ENCODE measurements at regions not wholly inside any gene's neighbourhood (a gene's known extent, or its start where the extent isn't known, plus 50 kb on each side); places are given as distances from the start of the nearest gene placed in this dataset.

- Histone ChIP-seq H4K20me1 (ENCODE audit: control insufficient read depth, insufficient read depth, low read depth, low read length) (no peaks in the 10 kb centered on the region), H3K27me3 (ENCODE audit: control insufficient read depth, low read length) (no peaks in the 10 kb centered on the region), H3K79me2 (ENCODE audit: control insufficient read depth, low read length) (no peaks in the 10 kb centered on the region), H3K4me3 (ENCODE audit: low read length) (no peak overlapping the region), H3K27ac (ENCODE audit: low read depth, low read length) (no peak overlapping the region), H3K4me2 (ENCODE audit: low read length) (no peak overlapping the region), H3K36me3 (ENCODE audit: control insufficient read depth, low read length) (no peaks in the 10 kb centered on the region), H3K9me2 (replicated peaks; ENCODE audit: control insufficient read depth, low read length) (no peaks in the 10 kb centered on the region), H3F3A (ENCODE audit: control insufficient read depth, insufficient read depth) (no peaks in the 10 kb centered on the region), H3K9me3 (ENCODE audit: control insufficient read depth, insufficient read depth, low read length) (no peaks in the 10 kb centered on the region), H3K4me1 (ENCODE audit: control insufficient read depth, low read length) (no peaks in the 10 kb centered on the region)
- TF ChIP-seq, protein P1, sequence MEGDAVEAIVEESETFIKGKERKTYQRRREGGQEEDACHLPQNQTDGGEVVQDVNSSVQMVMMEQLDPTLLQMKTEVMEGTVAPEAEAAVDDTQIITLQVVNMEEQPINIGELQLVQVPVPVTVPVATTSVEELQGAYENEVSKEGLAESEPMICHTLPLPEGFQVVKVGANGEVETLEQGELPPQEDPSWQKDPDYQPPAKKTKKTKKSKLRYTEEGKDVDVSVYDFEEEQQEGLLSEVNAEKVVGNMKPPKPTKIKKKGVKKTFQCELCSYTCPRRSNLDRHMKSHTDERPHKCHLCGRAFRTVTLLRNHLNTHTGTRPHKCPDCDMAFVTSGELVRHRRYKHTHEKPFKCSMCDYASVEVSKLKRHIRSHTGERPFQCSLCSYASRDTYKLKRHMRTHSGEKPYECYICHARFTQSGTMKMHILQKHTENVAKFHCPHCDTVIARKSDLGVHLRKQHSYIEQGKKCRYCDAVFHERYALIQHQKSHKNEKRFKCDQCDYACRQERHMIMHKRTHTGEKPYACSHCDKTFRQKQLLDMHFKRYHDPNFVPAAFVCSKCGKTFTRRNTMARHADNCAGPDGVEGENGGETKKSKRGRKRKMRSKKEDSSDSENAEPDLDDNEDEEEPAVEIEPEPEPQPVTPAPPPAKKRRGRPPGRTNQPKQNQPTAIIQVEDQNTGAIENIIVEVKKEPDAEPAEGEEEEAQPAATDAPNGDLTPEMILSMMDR (IDR thresholded peaks at IDR 0.05; ENCODE audit: low read depth, low read length, poor library complexity, severe bottlenecking): no peak
- no peak for TF ChIP-seq EZH2phosphoT487 (IDR thresholded peaks at IDR 0.05; ENCODE audit: borderline replicate concordance, low read length)
Measured at GRCh38 chr2:19000776-19001175, 357.6 kb downstream of the OSR1 start.

DNA sequence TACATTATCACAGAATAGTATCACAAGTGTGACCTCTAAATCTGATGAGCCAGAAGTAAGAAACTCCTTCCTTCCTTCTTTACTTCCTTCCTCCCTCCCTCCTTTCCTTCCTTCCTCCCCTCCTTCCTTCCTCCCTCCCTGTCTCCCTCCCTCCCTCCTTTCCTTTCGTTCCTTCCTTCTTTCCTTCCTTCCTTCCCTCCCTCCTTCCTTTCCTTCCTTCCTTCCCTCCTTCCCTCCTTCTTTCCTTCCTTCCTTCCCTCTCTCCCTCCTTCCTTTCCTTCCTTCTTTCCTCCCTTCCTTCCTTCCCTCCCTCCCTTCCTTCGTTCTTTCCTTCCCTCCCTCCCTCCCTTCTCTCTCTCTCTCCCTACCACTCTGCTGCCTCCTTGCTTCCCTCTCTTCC is 359.2 kb downstream of the OSR1 start:
- H3F3A ChIP-seq (ENCODE audit: control insufficient read depth, insufficient read depth): no peaks in the 10 kb centered on the region
- no peaks in the 10 kb centered on the region for H3K27me3 ChIP-seq (ENCODE audit: control insufficient read depth, low read length)
- H3K4me2 ChIP-seq (ENCODE audit: low read length): no peak overlapping the region
- H3K9me2 ChIP-seq (replicated peaks; ENCODE audit: control insufficient read depth, low read length): no peaks in the 10 kb centered on the region
- no peaks in the 10 kb centered on the region for H3K36me3 ChIP-seq (ENCODE audit: control insufficient read depth, low read length)
- H3K9me3 ChIP-seq (ENCODE audit: control insufficient read depth, insufficient read depth, low read length): no peaks in the 10 kb centered on the region
- no peak overlapping the region for H3K27ac ChIP-seq (ENCODE audit: low read depth, low read length)
- H4K20me1 ChIP-seq (ENCODE audit: control insufficient read depth, insufficient read depth, low read depth, low read length): no peaks in the 10 kb centered on the region
- no peaks in the 10 kb centered on the region for H3K4me1 ChIP-seq (ENCODE audit: control insufficient read depth, low read length)
- H3K79me2 ChIP-seq (ENCODE audit: control insufficient read depth, low read length): no peaks in the 10 kb centered on the region
- H3K4me3 ChIP-seq (ENCODE audit: low read length): no peak overlapping the region
- no peak for TF ChIP-seq EZH2phosphoT487 (IDR thresholded peaks at IDR 0.05; ENCODE audit: borderline replicate concordance, low read length)
- TF ChIP-seq, protein P1 (IDR thresholded peaks at IDR 0.05; ENCODE audit: low read depth, low read length, poor library complexity, severe bottlenecking): no peak

GRCh38 chr2:18998491-18998890 is 359.9 kb downstream of the OSR1 start:
- H3F3A ChIP-seq (ENCODE audit: control insufficient read depth, insufficient read depth): no peaks in the 10 kb centered on the region
- H3K79me2 ChIP-seq (ENCODE audit: control insufficient read depth, low read length): no peaks in the 10 kb centered on the region
- H3K9me2 ChIP-seq (replicated peaks; ENCODE audit: control insufficient read depth, low read length): no peaks in the 10 kb centered on the region
- H3K27me3 ChIP-seq (ENCODE audit: control insufficient read depth, low read length): no peaks in the 10 kb centered on the region
- H3K4me3 ChIP-seq (ENCODE audit: low read length): no peak overlapping the region
- TF ChIP-seq, protein P1 (IDR thresholded peaks at IDR 0.05; ENCODE audit: low read depth, low read length, poor library complexity, severe bottlenecking): no peak
- TF ChIP-seq EZH2phosphoT487 (IDR thresholded peaks at IDR 0.05; ENCODE audit: borderline replicate concordance, low read length): no peak
- H3K27ac ChIP-seq (ENCODE audit: low read depth, low read length): no peak overlapping the region
- no peaks in the 10 kb centered on the region for H3K36me3 ChIP-seq (ENCODE audit: control insufficient read depth, low read length)
- no peak overlapping the region for H3K4me2 ChIP-seq (ENCODE audit: low read length)
- no peaks in the 10 kb centered on the region for H3K4me1 ChIP-seq (ENCODE audit: control insufficient read depth, low read length)
- H4K20me1 ChIP-seq (ENCODE audit: control insufficient read depth, insufficient read depth, low read depth, low read length): no peaks in the 10 kb centered on the region
- no peaks in the 10 kb centered on the region for H3K9me3 ChIP-seq (ENCODE audit: control insufficient read depth, insufficient read depth, low read length)

Measured in DOHH2 (cell line).